Fibroblast of skin of scalp (primary cell): ENCODE measurements at regions not wholly inside any gene's neighbourhood (a gene's known extent, or its start where the extent isn't known, plus 50 kb on each side); places are given as distances from the start of the nearest gene placed in this dataset.
"Not testable (repeated sequence)": the region's sequence is repeated elsewhere in the genome, so short reads cannot be mapped to it uniquely, and the experiment has no call there.

ENCODE experiments used
- DNase-seq: peaks from one replicate; pipeline ENCODE4 v3.0.0-alpha.2; 2013

DNA sequence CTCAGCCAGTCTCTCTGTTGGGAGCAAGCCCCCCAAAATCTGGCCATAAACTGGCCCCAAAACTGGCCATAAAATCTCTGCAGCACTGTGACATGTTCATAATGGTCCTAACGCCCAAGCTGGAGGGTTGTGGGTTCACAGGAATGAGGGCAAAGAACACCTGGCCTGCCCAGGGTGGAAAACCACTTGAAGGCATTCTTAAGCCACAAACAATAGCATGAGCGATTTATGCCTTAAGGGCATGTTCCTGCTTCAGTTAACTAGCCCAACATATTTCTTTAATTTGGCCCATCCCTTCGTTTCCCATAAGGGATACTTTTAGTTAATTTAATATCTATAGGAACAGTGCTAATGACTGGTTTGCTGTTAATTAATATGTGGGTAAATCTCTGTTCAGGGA lies 205.8 kb downstream of the ALG10 start:
- not testable (repeated sequence) for DNase-seq

DNA sequence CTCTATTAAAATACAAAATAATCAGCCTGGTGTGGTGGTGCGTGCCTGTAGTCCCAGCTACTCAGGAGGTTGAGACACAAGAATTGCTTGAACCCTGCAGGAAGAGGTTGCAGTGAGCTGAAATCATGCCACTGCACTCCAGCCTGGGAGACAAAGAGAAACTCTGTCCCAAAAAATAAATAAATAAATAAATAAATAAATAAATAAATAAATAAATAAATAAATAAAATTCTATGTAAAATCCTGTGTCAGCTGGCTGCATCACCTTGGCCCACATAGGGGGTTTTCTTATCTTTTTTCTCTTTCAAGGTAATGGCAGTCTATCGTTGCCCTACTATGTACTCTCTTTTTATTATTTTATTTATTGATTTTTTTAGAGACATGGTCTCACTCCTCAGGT lies 206.7 kb downstream of the ALG10 start:
- DNase-seq: not testable (repeated sequence)

DNA sequence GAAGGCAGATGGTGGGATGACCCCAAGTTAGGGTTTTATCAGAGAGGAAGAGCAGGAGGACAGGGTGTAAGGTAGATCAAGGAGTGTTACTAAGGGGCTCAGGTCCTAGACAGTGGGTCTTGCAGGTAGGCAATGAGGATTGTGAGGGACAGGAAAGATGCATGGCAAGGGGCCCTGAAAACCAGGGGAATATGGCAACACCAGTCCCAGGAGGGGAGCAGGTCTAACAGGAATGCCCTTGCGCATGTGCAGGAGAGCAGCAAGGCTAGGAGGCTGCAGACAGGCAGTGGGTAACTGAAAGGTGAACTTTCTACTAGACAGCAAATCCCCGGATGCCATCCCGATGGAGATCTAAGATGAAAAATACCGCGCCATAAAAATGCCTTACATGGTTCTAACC lies 211.3 kb downstream of the ALG10 start:
- no peak for DNase-seq

DNA sequence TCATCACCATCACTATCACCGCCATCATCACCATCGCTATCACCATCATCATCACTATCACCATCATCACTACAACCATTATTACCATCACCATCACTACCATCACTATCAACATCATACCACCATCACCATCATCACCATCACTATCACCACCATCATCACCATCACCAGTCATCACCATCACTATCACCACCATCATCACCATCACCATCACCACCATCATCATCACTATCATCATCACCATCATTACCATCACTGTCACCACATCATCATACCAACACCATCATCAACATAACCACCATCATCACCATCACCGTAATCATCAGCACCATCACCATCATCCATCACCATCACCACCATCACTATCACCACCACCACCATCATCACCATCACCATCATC lies 213.8 kb downstream of the ALG10 start:
- no peak for DNase-seq

DNA sequence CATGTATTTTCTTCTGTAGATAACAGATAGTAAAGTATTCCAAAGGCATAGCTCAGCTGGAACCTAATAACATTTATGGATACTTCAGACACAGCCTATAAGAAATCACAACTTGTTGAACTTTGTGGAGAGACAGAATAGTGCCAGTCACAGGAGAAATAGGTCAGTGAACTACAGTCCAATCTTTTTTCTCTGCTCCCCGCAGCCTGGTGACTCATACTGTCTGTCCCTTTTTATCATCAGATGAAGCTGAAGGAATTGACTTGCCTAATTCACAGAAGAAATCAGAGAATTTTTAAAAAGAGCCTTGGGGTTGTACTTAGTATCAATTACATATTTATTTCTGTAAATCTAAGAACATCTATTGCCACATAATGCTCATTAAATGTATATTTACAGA lies 222.3 kb downstream of the ALG10 start:
- DNase-seq: no peak

DNA sequence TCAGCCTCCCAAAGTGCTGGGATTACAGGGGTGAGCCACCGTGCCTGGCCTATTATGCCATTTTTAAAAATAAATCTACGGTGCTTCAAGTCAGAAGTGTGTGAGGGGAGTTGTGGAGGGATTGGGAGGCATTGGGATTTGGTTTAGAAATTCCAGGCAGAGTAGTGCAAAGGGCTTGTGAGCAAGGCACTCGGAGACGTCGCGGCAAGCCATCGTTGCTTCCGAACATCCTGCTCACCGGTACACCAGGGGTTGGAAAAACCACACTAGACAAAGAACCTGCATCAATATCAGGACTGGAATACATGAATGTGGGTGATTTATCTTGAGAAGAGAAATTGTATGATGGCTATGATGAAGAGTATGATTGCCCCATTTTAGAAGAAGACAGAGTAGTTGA lies 227.0 kb downstream of the ALG10 start:
- DNase-seq: no peak

DNA sequence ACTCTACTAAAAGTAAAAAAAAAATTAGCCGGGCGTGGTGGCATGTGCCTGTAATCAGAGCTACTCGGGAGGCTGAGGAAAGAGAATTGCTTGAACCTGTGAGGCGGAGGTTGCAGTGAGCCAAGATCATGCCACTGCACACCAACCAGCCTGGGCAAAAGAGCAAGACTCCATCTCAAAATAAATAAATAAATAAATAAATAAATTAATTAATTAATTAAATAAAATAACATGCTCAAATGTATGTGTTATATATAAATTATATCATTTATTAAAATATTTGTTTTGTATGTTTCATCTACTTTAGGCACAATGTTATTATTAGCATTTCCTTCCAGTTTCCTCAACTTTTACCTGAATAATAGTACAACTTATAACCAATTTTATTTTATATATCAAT lies 229.6 kb downstream of the ALG10 start:
- not testable (repeated sequence) for DNase-seq

DNA sequence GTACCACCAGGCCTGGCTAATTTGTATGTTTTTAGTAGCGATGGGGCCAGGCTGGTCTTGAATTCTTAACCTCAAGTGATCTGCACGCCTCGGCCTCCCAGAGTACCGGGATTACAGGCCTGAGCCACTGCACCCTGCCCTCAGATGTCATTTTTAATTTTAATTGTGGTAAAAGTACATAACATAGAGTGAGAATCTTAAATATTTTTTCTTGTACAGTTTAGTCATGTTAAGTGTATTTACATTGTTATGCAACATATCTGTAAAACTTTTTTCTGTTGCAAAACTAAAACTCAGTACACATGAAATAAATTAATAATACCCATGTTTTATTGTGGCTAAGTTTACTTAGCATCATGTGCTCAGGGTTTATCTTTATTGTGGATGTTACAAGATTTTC lies 231.4 kb downstream of the ALG10 start:
- DNase-seq: no peak

DNA sequence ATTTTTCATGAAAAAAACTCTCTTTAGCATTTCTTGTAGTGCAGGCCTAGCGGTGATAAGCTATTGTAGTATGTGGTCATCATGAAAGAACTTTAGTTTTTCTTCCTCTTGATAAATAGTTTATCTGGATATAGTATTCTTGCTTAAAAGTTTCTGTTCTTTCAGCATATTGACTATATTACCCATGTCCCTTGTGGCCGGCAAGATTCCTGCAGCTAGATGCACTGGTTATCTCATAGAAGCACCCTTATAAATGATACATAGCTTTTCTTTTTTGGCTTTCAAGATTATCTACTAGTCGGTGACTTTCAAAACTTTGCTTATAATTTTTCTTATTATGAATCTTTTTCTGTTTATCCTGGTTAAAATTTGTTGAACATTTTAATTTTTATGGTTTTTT lies 234.8 kb downstream of the ALG10 start:
- DNase-seq: no peak

DNA sequence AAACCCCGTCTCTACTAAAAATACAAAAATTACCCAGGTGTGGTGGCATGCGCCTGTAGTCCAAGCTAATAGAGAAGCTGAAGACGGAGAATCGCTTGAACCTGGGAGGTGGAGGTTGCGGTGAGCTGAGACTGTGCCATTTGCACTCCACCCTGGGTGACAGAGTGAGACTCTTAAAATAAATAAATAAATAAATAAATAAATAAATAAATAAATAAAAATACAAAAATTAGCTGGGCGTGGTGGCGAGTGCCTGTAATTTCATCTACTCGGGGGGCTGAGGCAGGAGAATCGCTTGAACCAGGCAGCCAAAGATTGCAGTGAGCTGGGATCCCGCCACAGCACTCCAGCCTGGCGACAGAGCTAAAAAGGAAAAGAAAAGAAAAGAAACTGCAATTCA lies 239.8 kb downstream of the ALG10 start:
- not testable (repeated sequence) for DNase-seq

DNA sequence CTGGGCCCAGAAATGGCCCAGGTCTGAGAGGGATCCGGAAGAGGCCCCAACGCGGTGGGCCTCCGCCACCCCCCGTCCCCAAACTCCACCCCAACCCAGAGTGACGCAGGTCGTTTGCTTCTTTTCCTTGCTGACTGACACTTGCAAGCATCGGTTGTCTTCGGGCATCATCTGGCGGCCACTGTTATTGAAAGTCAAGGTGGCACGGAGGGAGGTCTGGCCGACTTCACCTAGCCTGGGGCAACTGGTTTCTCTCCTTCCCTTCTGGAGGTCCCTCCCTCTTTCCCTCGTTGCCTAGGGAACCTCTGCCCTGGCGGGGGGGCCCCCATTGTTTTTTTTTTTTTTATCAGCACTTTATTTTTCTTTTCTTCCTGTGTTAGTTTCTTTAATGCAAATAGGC lies 241.8 kb downstream of the ALG10 start:
- no peak for DNase-seq

DNA sequence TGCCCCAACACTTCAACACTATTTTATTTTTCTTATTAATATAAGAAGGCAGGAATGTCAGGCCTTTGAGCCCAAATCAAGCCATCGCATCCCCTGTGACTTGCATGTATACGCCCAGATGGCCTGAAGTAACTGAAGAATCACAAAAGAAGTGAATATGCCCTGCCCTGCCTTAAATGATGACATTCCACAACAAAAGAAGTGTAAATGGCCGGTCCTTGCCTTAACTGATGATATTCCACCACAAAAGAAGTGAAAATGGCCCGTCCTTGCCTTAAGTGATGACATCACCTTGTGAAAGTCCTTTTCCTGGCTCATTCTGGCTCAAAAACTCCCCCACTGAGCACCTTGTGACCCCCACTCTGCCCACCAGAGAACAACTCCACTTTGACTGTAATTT lies 251.4 kb downstream of the ALG10 start:
- DNase-seq: not testable (repeated sequence)

DNA sequence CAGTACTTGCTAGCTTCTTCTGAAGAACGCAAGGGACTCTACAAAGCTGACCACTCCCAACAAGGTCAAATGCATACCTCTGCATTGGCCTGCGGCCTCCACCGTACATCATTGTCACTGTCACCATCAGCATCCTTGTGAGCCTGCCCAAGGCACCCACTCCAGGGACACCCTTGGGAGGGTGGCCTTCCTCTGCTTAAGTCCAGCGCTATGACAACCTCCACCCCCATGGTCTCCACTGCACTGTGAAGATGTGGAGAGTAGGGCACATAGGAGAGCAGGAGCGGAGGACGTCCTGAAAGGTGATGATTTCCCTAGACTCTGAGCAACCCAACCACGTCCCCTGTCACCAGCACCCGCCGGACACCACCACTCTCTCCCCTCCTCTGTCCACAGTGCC lies 252.8 kb downstream of the ALG10 start:
- no peak for DNase-seq

DNA sequence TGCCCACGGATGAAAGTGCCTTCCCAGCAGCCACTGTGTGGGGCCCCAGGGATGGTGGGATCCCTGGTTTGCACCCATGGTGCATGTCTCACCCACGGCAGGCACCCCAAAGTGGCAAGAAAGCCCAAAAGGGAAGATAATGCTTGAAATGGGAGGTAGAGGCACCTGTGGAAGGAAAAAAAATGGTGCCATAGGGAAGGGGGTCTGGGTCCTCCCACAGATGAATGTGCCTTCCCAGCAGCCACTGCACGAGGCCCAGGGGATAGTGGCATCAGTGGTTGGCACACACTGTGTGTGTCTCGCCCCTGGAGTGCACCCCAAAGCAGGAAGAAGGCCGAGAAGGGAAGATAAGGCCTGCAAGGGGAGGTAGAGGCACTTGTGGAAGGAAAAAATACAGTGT lies 264.2 kb downstream of the ALG10 start:
- DNase-seq: no peak

DNA sequence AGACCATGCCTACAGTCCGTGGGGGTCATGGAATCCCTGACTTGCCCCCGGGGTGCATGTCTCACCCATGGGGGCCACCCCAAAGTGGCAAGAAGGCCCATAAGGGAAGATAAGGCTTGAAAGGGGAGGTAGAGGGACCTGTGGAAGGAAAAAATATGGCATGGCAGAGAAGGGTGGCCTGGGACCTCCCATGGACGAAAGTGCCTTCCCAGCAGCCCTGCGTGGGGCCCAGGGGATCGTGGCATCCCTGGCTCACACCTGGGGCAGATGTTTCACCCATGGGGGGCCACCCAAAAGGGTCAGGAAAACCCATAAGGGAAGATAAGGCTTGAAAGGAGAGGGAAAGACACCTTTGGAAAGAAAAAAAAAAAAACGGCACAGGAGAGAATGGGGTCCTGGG lies 264.6 kb downstream of the ALG10 start:
- no peak for DNase-seq

DNA sequence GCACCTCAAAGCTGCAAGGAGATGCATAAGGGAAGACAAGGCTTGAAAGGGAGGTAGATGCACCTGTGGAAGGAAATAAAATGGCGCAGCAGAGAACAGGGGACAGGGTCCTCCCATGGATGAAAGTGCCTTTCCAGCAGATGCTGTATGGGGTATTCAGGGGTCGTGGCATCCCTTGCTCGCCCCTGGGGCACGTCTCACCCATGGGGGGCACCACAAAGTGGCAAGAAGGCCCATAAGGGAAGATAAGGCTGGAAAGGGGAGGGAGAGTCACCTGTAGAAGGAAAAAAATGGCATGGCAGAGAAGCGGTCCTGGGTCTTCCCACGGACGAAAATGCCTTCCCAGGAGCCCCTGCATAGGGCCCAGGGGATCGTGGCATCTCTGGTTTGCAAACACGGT lies 265.1 kb downstream of the ALG10 start:
- no peak for DNase-seq

DNA sequence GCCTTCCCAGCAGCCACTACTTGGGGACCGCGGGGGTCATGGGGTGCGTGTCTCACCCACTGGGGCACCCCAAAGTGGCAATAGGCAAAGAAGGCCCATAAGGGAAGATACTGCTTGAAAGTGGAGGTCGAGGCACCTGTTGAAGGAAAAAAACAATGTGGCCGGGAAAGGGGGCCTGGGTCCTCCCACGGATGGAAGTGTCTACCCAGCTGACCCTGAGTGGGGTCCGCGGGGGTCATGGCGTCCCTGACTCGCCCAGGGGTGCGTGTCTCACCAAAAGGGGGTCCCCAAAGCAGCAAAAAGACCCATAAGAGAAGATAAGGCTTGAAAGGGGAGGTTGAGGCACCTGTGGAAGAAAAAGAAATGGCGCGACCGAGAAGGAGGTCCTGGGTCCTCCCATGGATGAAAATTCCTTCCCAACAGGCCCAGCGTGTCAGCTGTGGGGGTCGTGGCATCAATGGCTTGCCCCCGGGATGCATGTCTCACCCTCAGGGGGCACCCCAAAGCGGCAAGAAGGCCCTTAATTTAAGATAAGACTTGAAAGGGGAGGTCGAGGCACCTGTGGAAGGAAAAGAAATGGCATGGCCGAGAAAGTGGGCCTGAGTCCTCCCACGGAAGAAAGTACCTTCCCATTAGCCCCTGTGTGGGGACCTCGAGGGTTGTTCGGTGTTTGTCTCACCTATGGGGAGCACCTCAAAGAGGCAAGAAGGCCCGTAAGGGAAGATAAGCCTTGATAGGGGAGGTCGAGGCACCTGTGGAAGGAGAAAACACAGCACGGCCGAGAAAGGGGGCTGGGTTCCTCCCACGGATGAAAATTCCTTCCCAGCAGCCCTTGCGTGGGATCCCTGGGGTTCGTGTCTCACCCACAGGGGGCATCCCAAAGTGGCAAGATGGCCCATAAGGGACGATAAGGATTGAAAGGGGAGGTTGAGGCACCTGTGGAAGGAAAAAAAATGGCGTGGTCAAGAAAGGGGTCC lies 266.0 kb downstream of the ALG10 start:
- no peak for DNase-seq

DNA sequence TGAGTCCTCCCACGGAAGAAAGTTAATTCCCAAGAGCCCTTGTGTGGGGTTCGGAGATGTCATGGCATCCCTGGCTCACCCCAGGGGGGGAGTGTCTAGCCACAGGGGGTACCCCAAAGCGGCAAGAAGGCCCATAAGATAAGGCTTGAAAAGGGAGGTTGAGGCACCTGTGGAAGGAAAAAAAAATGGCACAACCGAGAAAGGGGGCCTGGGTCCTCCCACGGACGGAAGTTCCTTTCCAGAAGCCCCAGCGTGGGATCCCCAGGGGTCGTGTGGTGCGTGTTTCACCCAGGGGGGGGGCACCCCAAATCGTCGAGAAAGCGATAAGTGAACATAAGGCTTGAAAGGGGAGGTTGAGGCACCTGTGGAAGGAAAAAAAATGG lies 266.7 kb downstream of the ALG10 start:
- DNase-seq: no peak

DNA sequence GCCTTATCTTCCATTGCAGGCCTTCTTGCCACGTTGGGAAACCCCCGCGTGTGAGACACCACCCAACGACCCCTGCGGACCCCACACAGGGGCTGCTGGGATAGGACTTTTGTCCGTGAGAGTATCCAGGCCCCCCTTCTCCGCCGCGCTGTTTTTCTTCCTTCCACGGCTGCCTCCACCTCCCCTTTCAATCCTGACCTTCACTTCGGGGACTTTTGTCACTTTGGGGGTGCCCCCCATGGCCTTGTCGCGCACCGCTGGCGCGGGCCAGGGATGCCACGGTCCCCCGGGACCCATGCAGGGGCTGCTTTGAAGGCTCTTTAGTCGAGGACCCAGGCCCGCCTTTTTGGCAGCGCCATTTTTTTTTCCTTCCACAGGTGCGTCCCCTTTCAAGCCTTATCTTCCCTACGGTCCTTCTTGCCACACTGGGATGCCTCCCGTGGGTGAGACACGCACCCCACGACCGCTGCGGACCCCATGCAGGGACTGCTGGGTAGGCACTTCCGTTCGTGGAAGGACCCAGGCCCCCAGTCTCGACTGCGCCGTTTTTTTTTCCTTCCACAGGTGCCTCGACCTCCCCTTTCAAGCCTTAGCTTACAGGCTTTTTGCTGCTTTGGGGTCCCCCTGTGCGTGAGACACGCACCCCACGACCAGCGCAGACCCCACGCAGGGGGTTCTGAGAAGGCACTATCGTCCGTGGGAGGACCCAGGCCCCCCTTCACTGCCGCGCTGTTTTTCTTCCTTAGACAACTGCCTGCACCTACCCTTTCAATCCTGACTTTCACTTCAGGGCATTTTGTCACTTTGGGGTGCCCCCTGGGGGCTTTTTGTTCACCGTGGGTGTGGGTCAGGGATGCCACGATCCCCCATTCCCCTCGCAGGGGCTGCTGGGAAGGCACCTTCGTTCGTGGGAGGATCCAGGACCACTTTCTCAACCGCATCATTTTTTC lies 267.4 kb downstream of the ALG10 start:
- no peak for DNase-seq

DNA sequence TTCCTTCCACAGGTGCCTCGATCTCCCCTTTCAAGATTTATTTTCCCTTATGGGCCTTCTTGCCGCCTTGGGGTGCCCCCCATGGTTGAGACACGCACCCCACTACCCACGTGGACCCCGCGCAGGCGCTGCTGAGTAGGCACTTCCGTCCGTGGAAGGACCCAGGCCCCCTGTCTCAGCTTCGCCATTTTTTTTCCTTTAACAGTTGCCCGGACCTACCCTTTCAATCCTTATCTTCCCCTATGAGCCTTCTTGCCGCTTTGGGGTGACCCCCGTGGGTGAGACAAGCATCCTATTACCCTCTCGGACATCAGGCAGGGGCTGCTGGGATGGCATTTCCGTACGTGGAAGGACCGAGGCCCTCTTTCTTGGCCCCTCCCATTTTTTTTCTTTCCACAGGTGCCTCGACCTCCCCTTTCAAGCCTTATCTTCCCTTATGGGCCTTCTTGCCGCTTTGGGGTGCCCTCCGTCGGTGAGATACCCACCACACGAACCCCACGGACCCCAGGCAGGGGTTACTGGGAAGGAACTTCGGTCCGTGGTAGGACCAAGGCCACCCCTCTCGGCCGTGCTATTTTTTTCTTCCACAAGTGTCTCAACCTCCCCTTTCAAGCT lies 268.2 kb downstream of the ALG10 start:
- no peak for DNase-seq

DNA sequence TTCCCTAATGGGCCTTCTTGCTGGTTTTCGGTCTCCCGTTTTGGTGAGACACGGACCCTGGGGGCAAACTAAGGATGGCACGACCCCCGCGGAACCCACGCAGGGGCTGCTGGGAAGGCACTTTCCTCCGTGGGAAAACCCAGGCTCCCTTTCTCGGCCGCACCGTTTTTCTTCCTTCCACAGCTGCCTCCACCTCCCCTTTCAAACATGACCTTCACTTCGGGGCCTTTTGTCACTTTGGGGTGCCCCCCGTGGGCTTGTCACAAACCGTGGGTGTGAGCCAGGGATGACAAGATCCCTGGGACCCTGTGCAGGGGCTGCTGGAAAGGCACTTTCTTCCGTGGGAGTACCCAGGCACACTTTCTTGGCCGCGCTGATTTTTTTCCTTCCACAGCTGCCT lies 268.7 kb downstream of the ALG10 start:
- DNase-seq: no peak

DNA sequence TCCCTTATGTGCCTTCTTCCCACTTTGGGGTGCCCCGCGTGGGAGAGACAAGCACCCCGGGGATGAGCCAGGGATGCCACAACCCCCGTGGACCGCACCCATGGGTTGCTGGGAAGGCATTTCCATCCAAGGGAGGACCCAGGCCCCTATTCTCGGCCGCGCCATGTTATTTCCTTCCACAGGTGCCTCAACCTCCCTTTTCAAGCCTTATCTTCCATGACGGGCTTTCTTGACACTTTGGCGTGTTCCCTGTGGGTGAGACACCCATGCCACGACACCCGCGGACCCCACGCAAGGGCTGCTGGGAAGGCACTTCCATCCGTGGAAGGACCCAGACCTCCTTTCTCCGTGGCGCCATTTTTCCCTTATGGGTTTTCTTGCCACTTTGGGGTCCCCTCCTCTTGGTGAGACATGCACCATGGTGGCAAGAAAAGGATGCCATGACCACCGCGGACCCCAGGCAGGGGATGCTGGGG lies 269.2 kb downstream of the ALG10 start:
- DNase-seq: no peak
